ENCODE measurements at regions not wholly inside any gene's neighbourhood (a gene's known extent, or its start where the extent isn't known, plus 50 kb on each side); places are given as distances from the start of the nearest gene placed in this dataset.

DNA sequence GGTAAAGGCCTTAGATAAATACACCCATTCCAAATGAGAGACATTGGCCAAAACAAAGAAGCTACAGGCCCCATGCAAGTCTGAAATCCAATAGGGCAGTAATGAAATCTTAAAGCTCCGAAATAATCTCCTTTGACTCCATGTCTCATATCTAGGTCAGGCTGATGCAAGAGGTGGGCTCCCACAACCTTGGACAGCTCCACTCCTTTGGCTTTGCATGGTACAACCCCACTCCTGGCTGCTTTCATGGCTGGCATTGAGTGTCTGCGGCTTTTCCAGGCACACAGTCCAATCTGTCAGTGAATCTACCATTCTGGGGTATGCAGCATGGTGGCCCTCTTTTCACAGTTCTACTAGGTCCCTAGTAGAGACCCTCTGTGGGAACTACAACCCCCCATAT, 762.5 kb downstream of the LIG4 start:
- TF ChIP-seq, protein P1, sequence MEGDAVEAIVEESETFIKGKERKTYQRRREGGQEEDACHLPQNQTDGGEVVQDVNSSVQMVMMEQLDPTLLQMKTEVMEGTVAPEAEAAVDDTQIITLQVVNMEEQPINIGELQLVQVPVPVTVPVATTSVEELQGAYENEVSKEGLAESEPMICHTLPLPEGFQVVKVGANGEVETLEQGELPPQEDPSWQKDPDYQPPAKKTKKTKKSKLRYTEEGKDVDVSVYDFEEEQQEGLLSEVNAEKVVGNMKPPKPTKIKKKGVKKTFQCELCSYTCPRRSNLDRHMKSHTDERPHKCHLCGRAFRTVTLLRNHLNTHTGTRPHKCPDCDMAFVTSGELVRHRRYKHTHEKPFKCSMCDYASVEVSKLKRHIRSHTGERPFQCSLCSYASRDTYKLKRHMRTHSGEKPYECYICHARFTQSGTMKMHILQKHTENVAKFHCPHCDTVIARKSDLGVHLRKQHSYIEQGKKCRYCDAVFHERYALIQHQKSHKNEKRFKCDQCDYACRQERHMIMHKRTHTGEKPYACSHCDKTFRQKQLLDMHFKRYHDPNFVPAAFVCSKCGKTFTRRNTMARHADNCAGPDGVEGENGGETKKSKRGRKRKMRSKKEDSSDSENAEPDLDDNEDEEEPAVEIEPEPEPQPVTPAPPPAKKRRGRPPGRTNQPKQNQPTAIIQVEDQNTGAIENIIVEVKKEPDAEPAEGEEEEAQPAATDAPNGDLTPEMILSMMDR (IDR thresholded peaks at IDR 0.05), result no peak
- TF ChIP-seq POLR2A (IDR thresholded peaks at IDR 0.05), result no peak

Data from thyroid gland (tissue), 4 donors.